GM23338 (cell line): ENCODE measurements at regions not wholly inside any gene's neighbourhood (a gene's known extent, or its start where the extent isn't known, plus 50 kb on each side); places are given as distances from the start of the nearest gene placed in this dataset.

Source experiments
- CREB1 ChIP-seq: fragments of 250-450 bp; sonication (Bioruptor Pico); IDR thresholded peaks from 2 replicates; pipeline ENCODE4 v1.5.0; 2020; ENCODE audit warnings: low read depth, mild to moderate bottlenecking, moderate library complexity
- POLR2AphosphoS5 ChIP-seq: IDR thresholded peaks from 2 replicates; pipeline ENCODE4 v1.6.1; 2016; ENCODE audit warnings: antibody characterized with exemption, low read depth
- STAT1 ChIP-seq: IDR thresholded peaks from one replicate; pipeline ENCODE4 v1.6.1; 2016; ENCODE audit warnings: antibody characterized with exemption; ENCODE audit not compliant: unreplicated experiment
- TF ChIP-seq, protein P1 (sequence below), 2 experiments: fragments of 200-600 bp in 1 of 2; sonication (generic) in 1 of 2; conservative IDR thresholded peaks; 2 replicates each; pipeline versions ENCODE4 v1.5.1 to v1.6.1; 2016 to 2017; ENCODE audit warnings: antibody characterized with exemption in 2 of 2, low read depth in 2 of 2, mild to moderate bottlenecking in 2 of 2, moderate library complexity in 1 of 2

DNA sequence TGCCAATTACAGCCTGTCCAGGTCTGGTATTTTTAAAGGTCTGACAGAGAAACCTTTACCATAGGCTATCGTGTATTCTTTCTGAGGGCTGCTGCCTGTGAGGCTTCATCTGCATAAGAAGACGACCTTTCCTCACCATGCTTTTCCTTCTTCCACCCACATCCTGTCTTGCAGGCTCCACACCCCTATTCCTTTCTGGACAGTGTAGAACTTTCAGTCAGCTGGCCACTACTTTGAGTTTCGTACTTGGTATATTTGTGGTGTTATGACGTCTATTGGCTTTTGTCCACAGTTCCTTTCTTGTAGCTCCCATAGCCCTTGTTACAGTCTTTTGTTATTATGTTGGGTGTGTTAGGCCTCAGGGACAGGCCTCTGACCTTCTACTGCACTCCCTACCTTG is 311.4 kb downstream of the RAPGEF2 start:
- TF ChIP-seq, protein P1, sequence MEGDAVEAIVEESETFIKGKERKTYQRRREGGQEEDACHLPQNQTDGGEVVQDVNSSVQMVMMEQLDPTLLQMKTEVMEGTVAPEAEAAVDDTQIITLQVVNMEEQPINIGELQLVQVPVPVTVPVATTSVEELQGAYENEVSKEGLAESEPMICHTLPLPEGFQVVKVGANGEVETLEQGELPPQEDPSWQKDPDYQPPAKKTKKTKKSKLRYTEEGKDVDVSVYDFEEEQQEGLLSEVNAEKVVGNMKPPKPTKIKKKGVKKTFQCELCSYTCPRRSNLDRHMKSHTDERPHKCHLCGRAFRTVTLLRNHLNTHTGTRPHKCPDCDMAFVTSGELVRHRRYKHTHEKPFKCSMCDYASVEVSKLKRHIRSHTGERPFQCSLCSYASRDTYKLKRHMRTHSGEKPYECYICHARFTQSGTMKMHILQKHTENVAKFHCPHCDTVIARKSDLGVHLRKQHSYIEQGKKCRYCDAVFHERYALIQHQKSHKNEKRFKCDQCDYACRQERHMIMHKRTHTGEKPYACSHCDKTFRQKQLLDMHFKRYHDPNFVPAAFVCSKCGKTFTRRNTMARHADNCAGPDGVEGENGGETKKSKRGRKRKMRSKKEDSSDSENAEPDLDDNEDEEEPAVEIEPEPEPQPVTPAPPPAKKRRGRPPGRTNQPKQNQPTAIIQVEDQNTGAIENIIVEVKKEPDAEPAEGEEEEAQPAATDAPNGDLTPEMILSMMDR (conservative IDR thresholded peaks at IDR 0.05; ENCODE audit: low read depth in 2 of 2): no peak
- TF ChIP-seq CREB1 (CRISPR knock-in tag): no peak
- TF ChIP-seq POLR2AphosphoS5: no peak
- no peak for TF ChIP-seq STAT1
